ENCODE measurements at regions not wholly inside any gene's neighbourhood (a gene's known extent, or its start where the extent isn't known, plus 50 kb on each side); places are given as distances from the start of the nearest gene placed in this dataset.

- Histone ChIP-seq H3K9ac (ENCODE audit: low read length in 3 of 3) (no peak overlapping the region), H3K27ac (ENCODE audit: low read depth in 2 of 2, low read length in 2 of 2) (no peak overlapping the region), H3K4me1 (ENCODE audit: control insufficient read depth in 2 of 3, insufficient read depth in 2 of 3, low read depth in 1 of 3, low read length in 3 of 3) (no peaks in the 10 kb centered on the region), H3K9me3 (ENCODE audit: control insufficient read depth in 2 of 3, insufficient read depth in 1 of 3, low read length in 3 of 3) (no peaks in the 10 kb centered on the region), H3K36me3 (ENCODE audit: control insufficient read depth in 2 of 3, insufficient read depth in 3 of 3, low read length in 3 of 3) (no peaks in the 10 kb centered on the region), H3K27me3 (ENCODE audit: control insufficient read depth, insufficient read depth, low read length) (no peaks in the 10 kb centered on the region), H3K4me3 (ENCODE audit: low read length in 3 of 3) (no peak overlapping the region)
- FAIRE-seq (no peak), DNase-seq (no peak)
- intact Hi-C loops (cut with DNase I), result no loop called here
- TF ChIP-seq CTCF (IDR thresholded peaks at IDR 0.05; ENCODE audit: borderline replicate concordance, extremely low read depth, insufficient read depth), result no peak
These were observed 146.1 kb downstream of the MEX3B start for GRCh38 chr15:81899730-81900129.

- no peak for TF ChIP-seq CTCF (IDR thresholded peaks at IDR 0.05; ENCODE audit: borderline replicate concordance, extremely low read depth, insufficient read depth)
- Histone ChIP-seq H3K36me3 (ENCODE audit: control insufficient read depth in 2 of 3, insufficient read depth in 3 of 3, low read length in 3 of 3) (no peaks in the 10 kb centered on the region), H3K4me3 (ENCODE audit: low read length in 3 of 3) (no peak overlapping the region), H3K4me1 (ENCODE audit: control insufficient read depth in 2 of 3, insufficient read depth in 2 of 3, low read depth in 1 of 3, low read length in 3 of 3) (no peaks in the 10 kb centered on the region), H3K9me3 (ENCODE audit: control insufficient read depth in 2 of 3, insufficient read depth in 1 of 3, low read length in 3 of 3) (no peaks in the 10 kb centered on the region), H3K27ac (ENCODE audit: low read depth in 2 of 2, low read length in 2 of 2) (no peak overlapping the region), H3K9ac (ENCODE audit: low read length in 3 of 3) (no peak overlapping the region), H3K27me3 (ENCODE audit: control insufficient read depth, insufficient read depth, low read length) (no peaks in the 10 kb centered on the region)
- FAIRE-seq (no peak), DNase-seq (no peak)
- intact Hi-C loops (cut with DNase I), result no loop called here
These were observed 146.8 kb downstream of the MEX3B start for GRCh38 chr15:81899024-81899423.

- Histone ChIP-seq H3K27ac (ENCODE audit: low read depth in 2 of 2, low read length in 2 of 2) (no peak overlapping the region), H3K9me3 (ENCODE audit: control insufficient read depth in 2 of 3, insufficient read depth in 1 of 3, low read length in 3 of 3) (no peaks in the 10 kb centered on the region), H3K4me1 (ENCODE audit: control insufficient read depth in 2 of 3, insufficient read depth in 2 of 3, low read depth in 1 of 3, low read length in 3 of 3) (no peaks in the 10 kb centered on the region), H3K4me3 (ENCODE audit: low read length in 3 of 3) (no peak overlapping the region), H3K9ac (ENCODE audit: low read length in 3 of 3) (no peak overlapping the region), H3K27me3 (ENCODE audit: control insufficient read depth, insufficient read depth, low read length) (no peaks in the 10 kb centered on the region), H3K36me3 (ENCODE audit: control insufficient read depth in 2 of 3, insufficient read depth in 3 of 3, low read length in 3 of 3) (no peaks in the 10 kb centered on the region)
- FAIRE-seq (no peak), DNase-seq (no peak)
- intact Hi-C loops (cut with DNase I), result no loop called here
- no peak for TF ChIP-seq CTCF (IDR thresholded peaks at IDR 0.05; ENCODE audit: borderline replicate concordance, extremely low read depth, insufficient read depth)
These were observed 148.7 kb downstream of the MEX3B start for GRCh38 chr15:81897057-81897677.

GRCh38 chr15:81896356-81896755 lies 149.5 kb downstream of the MEX3B start:
- H3K36me3 ChIP-seq (ENCODE audit: control insufficient read depth in 2 of 3, insufficient read depth in 3 of 3, low read length in 3 of 3), result no peaks in the 10 kb centered on the region
- no peak overlapping the region for H3K9ac ChIP-seq (ENCODE audit: low read length in 3 of 3)
- H3K9me3 ChIP-seq (ENCODE audit: control insufficient read depth in 2 of 3, insufficient read depth in 1 of 3, low read length in 3 of 3), result no peaks in the 10 kb centered on the region
- H3K4me3 ChIP-seq (ENCODE audit: low read length in 3 of 3), result no peak overlapping the region
- DNase-seq, result no peak
- intact Hi-C loops (cut with DNase I), result no loop called here
- no peak overlapping the region for H3K27ac ChIP-seq (ENCODE audit: low read depth in 2 of 2, low read length in 2 of 2)
- H3K4me1 ChIP-seq (ENCODE audit: control insufficient read depth in 2 of 3, insufficient read depth in 2 of 3, low read depth in 1 of 3, low read length in 3 of 3), result no peaks in the 10 kb centered on the region
- no peaks in the 10 kb centered on the region for H3K27me3 ChIP-seq (ENCODE audit: control insufficient read depth, insufficient read depth, low read length)
- FAIRE-seq, result no peak
- no peak for TF ChIP-seq CTCF (IDR thresholded peaks at IDR 0.05; ENCODE audit: borderline replicate concordance, extremely low read depth, insufficient read depth)

Data from kidney (tissue), 13 donors.